Activated CD8-positive, alpha-beta T cell treated with anti-CD3 and anti-CD28 coated beads for 36 hours (primary cell): ENCODE measurements at regions not wholly inside any gene's neighbourhood (a gene's known extent, or its start where the extent isn't known, plus 50 kb on each side); places are given as distances from the start of the nearest gene placed in this dataset.
"Not testable (repeated sequence)": the region's sequence is repeated elsewhere in the genome, so short reads cannot be mapped to it uniquely, and the experiment has no call there.

Source experiments
- ATAC-seq: fragments of 200-7000 bp; cut with Tn5 transposase; one replicate; pipeline ENCODE4 v1.10.0; 2021; ENCODE audit warnings: mild to moderate bottlenecking, moderate library complexity
- CTCF ChIA-PET: fragments of 350-600 bp; sonication (Branson Sonifier 250); formaldehyde crosslinking; loops from one replicate; lab custom pipeline; 2021; ENCODE audit warnings: antibody characterized with exemption; lab: Charles Lee
- POLR2A ChIA-PET: fragments of 350-600 bp; sonication (Branson Sonifier 250); formaldehyde crosslinking; loops from one replicate; lab custom pipeline; 2021; ENCODE audit warnings: antibody characterized with exemption; lab: Charles Lee
- DNase-seq: peaks from one replicate; pipeline ENCODE4 v3.0.0-alpha.2; 2020
- H3K27ac Mint-ChIP-seq: one replicate; pipeline ENCODE4 v1.8.0; 2021; ENCODE audit warnings: mild to moderate bottlenecking, mixed read lengths
- H3K27me3 Mint-ChIP-seq: one replicate; pipeline ENCODE4 v1.8.0; 2021; ENCODE audit warnings: mixed read lengths
- H3K36me3 Mint-ChIP-seq: one replicate; pipeline ENCODE4 v1.8.0; 2021; ENCODE audit warnings: low read depth, mixed read lengths
- H3K4me1 Mint-ChIP-seq: one replicate; pipeline ENCODE4 v1.8.0; 2021; ENCODE audit warnings: low read depth, mixed read lengths
- H3K4me3 Mint-ChIP-seq: one replicate; pipeline ENCODE4 v1.8.0; 2021; ENCODE audit warnings: mild to moderate bottlenecking, moderate library complexity, mixed read lengths
- H3K9me3 Mint-ChIP-seq: one replicate; pipeline ENCODE4 v1.8.0; 2021; ENCODE audit warnings: mixed read lengths
- intact Hi-C: fragments of 100-400 bp; cut with micrococcal nuclease; formaldehyde crosslinking; loops from one replicate; pipeline ENCODE4 v1.10.0; 2022
- TF ChIP-seq, protein P1 (sequence below): fragments of 200-600 bp; IDR thresholded peaks from one replicate; pipeline ENCODE4 v1.8.0; 2022; ENCODE audit warnings: antibody characterized with exemption, mild to moderate bottlenecking

DNA sequence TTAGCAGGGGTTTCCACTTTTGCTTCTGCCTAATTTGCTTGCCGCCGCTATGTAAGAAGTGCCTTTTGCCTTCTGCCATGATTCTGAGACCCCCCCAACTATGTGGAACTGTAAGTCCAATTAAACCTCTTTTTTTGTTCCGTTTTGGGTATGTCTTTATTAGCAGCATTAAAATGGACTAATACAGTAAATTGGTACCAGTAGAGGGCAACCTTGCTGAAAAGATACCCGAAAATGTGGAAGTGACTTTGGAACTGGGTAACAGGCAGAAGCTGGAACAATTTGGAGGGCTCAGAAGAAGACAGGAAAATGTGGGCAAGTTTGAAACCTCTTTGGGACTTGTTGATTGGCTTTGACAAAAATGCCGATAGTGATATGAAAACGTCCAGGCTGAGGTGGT lies 216.1 kb upstream of the FSIP2 start:
- H3K4me3 Mint-ChIP-seq = no peak overlapping the region
- TF ChIP-seq, protein P1, sequence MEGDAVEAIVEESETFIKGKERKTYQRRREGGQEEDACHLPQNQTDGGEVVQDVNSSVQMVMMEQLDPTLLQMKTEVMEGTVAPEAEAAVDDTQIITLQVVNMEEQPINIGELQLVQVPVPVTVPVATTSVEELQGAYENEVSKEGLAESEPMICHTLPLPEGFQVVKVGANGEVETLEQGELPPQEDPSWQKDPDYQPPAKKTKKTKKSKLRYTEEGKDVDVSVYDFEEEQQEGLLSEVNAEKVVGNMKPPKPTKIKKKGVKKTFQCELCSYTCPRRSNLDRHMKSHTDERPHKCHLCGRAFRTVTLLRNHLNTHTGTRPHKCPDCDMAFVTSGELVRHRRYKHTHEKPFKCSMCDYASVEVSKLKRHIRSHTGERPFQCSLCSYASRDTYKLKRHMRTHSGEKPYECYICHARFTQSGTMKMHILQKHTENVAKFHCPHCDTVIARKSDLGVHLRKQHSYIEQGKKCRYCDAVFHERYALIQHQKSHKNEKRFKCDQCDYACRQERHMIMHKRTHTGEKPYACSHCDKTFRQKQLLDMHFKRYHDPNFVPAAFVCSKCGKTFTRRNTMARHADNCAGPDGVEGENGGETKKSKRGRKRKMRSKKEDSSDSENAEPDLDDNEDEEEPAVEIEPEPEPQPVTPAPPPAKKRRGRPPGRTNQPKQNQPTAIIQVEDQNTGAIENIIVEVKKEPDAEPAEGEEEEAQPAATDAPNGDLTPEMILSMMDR = no peak
- H3K36me3 Mint-ChIP-seq = no peaks in the 10 kb centered on the region
- ATAC-seq (no peak), DNase-seq (no peak)
- ChIA-PET POLR2A (no interaction called here), CTCF (no interaction called here)
- H3K27ac Mint-ChIP-seq = no peak overlapping the region
- peaks cover 7% of the 10 kb centered on the region for H3K9me3 Mint-ChIP-seq
- no peaks in the 10 kb centered on the region for H3K27me3 Mint-ChIP-seq
- H3K4me1 Mint-ChIP-seq = no peaks in the 10 kb centered on the region
- intact Hi-C loops = no loop called here

DNA sequence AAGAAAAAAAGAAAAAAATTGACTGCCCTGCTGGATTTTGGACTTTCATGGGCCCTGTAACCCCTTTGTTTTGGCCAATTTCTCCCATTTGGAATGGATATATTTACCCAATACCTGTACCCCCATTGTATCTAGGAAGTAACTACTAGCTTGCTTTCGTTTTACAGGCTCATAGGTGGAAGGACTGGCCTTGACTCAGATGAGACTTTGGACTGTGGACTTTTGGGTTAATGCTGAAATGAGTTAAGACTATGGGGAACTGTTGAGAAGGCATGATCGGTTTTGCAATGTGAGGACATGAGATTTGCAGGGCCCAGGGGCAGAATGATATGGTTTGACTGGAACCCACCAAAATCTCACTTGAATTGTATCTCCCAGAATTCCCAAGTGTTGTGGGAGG lies 214.4 kb upstream of the FSIP2 start:
- not testable (repeated sequence) for H3K27me3 Mint-ChIP-seq

DNA sequence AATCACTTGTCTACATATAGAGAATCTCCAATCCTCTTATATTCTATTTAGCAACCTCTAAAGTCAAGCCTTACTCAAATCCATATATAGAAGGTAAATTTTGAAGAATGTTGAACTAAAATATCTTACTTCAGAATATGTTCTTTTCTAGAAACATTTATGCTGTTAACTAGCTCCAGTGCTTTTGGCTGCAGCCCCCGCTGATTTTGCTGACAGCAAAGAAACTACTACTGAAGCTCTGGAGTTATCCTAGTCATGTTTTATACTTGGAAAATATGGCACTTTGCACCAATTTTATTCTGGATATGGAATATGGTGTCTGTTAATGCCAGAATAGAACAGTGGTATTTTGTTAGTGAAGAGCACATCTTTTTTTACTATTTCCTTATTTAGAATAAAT lies 212.4 kb upstream of the FSIP2 start:
- Mint-ChIP-seq H3K4me1 (no peaks in the 10 kb centered on the region), H3K36me3 (no peaks in the 10 kb centered on the region), H3K27ac (no peak overlapping the region), H3K9me3 (peaks cover 18% of the 10 kb centered on the region), H3K4me3 (no peak overlapping the region), H3K27me3 (no peaks in the 10 kb centered on the region)
- ATAC-seq (no peak), DNase-seq (no peak)
- ChIA-PET CTCF (no interaction called here), POLR2A (no interaction called here)
- TF ChIP-seq, protein P1 = no peak
- intact Hi-C loops = no loop called here

More for the DNA sequence above, 214.4 kb upstream of the FSIP2 start:
- intact Hi-C loops, DNase-seq, POLR2A ChIA-PET, ATAC-seq, H3K4me1 Mint-ChIP-seq, H3K27ac Mint-ChIP-seq, CTCF ChIA-PET, H3K36me3 Mint-ChIP-seq, H3K4me3 Mint-ChIP-seq: not testable (repeated sequence)
- peaks cover 13% of the 10 kb centered on the region for H3K9me3 Mint-ChIP-seq

DNA sequence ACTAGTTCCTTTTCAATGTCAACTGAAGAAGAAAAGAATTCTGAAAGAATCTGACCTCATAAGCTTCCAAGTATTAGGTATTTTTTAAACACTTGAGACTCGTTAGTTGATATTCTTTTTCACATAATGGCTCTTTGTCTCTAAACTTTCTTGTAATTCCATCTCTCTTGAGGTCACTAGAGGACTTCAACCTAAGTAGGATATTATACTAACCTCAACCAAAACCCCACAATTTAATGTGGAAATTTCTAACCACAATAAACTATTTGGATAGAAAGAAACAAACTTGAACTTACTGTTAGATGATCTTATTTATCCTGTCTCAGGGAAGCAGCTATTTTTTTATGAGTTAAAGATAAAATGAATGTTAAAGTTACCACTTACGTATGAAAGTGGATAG lies 206.9 kb upstream of the FSIP2 start:
- Mint-ChIP-seq H3K4me1 (no peaks in the 10 kb centered on the region), H3K4me3 (no peak overlapping the region), H3K27ac (no peak overlapping the region), H3K9me3 (peaks cover 16% of the 10 kb centered on the region), H3K36me3 (no peaks in the 10 kb centered on the region), H3K27me3 (no peaks in the 10 kb centered on the region)
- intact Hi-C loops = no loop called here
- POLR2A ChIA-PET = no interaction called here
- CTCF ChIA-PET = no interaction called here
- ATAC-seq (no peak), DNase-seq (no peak)
- TF ChIP-seq, protein P1 = no peak

DNA sequence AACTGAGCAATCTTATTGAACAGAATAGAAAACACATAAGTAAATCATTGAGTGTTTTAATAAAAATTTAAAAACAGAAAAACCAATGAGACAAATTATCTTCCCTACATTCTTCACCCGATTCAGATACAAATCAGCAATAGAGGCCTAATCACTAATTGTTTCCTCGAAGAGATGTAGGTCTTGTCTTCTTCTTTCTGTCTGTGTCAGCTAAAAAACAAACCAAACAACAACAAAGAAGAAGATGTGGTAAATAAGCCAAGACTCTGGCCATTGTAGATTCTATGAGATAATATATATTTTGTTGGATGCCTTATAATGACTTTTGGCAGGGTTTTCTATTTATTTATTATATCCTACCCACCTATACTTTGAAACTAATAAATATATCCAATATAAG lies 200.9 kb upstream of the FSIP2 start:
- Mint-ChIP-seq H3K9me3 (peaks cover 2% of the 10 kb centered on the region), H3K4me3 (no peak overlapping the region), H3K27ac (no peak overlapping the region), H3K4me1 (no peaks in the 10 kb centered on the region), H3K27me3 (no peaks in the 10 kb centered on the region), H3K36me3 (no peaks in the 10 kb centered on the region)
- CTCF ChIA-PET = no interaction called here
- DNase-seq (no peak), ATAC-seq (no peak)
- intact Hi-C loops = no loop called here
- POLR2A ChIA-PET = no interaction called here
- TF ChIP-seq, protein P1 = no peak

DNA sequence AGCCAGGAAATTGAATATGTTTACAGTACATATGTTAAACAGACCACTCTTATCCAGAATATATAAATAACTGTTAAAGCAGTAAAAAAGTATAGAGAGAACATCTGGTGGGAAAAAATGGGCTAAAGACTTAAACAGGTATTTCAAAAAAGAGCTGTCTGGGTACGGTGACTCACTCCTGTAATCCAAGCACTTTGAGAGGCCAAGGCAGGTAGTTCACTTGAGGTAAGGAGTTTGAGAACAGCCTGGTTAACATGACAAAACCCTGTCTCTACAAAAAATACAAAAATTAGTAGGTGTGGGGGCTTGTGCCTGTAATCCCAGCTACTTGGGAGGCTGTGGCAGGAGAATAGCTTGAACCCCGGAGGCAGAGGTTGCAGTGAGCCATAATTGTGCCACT lies 171.4 kb upstream of the FSIP2 start:
- no peak for ATAC-seq
- TF ChIP-seq, protein P1 = no peak
- Mint-ChIP-seq H3K27me3 (no peaks in the 10 kb centered on the region), H3K9me3 (peaks cover 11% of the 10 kb centered on the region), H3K36me3 (no peaks in the 10 kb centered on the region), H3K27ac (no peak overlapping the region), H3K4me3 (no peak overlapping the region), H3K4me1 (no peaks in the 10 kb centered on the region)
- ChIA-PET CTCF (no interaction called here), POLR2A (no interaction called here)
- no peak for DNase-seq
- intact Hi-C loops = no loop called here
